NB4 (cell line): ENCODE measurements at regions not wholly inside any gene's neighbourhood (a gene's known extent, or its start where the extent isn't known, plus 50 kb on each side); places are given as distances from the start of the nearest gene placed in this dataset.

ENCODE experiments used
- CTCF ChIP-seq: IDR thresholded peaks from one replicate; pipeline ENCODE4 v1.5.1; 2012; ENCODE audit warnings: low read depth, low read length
- MAX ChIP-seq: IDR thresholded peaks from 2 replicates; pipeline ENCODE4 v1.6.1; 2011; ENCODE audit warnings: low read depth, low read length
- MYC ChIP-seq: IDR thresholded peaks from 2 replicates; pipeline ENCODE4 v1.6.1; 2011; ENCODE audit warnings: low read depth, low read length
- POLR2A ChIP-seq: IDR thresholded peaks from 2 replicates; pipeline ENCODE4 v1.6.1; 2011; ENCODE audit warnings: mild to moderate bottlenecking; ENCODE audit not compliant: insufficient read length; ENCODE audit errors: extremely low read depth

- no peak for TF ChIP-seq CTCF
- no peak for TF ChIP-seq POLR2A
- TF ChIP-seq MAX = no peak
- TF ChIP-seq MYC = no peak
Measured at GRCh38 chrX:37904833-37905232, 57.5 kb upstream of the DYNLT3 start.
